GM12874 (cell line): ENCODE measurements at regions not wholly inside any gene's neighbourhood (a gene's known extent, or its start where the extent isn't known, plus 50 kb on each side); places are given as distances from the start of the nearest gene placed in this dataset.

ENCODE experiments used
- TF ChIP-seq, protein P1 (sequence below): IDR thresholded peaks from 2 replicates; pipeline ENCODE4 v1.5.1; 2011; ENCODE audit warnings: low read depth, mild to moderate bottlenecking, control low read depth, low read length, moderate library complexity; ENCODE audit not compliant: insufficient read depth

GRCh38 chr6:170199716-170200115 is 91.2 kb downstream of the DLL1 start:
- TF ChIP-seq, protein P1, sequence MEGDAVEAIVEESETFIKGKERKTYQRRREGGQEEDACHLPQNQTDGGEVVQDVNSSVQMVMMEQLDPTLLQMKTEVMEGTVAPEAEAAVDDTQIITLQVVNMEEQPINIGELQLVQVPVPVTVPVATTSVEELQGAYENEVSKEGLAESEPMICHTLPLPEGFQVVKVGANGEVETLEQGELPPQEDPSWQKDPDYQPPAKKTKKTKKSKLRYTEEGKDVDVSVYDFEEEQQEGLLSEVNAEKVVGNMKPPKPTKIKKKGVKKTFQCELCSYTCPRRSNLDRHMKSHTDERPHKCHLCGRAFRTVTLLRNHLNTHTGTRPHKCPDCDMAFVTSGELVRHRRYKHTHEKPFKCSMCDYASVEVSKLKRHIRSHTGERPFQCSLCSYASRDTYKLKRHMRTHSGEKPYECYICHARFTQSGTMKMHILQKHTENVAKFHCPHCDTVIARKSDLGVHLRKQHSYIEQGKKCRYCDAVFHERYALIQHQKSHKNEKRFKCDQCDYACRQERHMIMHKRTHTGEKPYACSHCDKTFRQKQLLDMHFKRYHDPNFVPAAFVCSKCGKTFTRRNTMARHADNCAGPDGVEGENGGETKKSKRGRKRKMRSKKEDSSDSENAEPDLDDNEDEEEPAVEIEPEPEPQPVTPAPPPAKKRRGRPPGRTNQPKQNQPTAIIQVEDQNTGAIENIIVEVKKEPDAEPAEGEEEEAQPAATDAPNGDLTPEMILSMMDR: no peak

DNA sequence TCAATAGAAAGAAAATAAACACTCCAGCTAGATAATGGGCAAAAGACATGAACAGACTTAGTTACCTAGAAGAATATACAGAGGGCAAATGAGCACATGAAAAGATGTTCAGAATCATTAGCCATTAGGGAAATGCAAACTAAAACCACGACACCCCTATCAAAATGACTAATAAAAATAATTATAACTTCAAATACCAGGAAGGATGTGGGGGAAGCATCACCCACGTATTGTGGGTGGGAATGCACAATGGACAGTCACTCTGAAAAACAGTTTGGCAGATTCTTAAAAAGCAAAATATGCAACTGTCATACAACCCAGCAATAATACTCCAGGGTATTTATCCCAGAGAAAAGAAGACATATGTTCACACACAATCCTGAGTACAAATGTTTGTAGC is 92.6 kb downstream of the DLL1 start:
- TF ChIP-seq, protein P1: no peak

DNA sequence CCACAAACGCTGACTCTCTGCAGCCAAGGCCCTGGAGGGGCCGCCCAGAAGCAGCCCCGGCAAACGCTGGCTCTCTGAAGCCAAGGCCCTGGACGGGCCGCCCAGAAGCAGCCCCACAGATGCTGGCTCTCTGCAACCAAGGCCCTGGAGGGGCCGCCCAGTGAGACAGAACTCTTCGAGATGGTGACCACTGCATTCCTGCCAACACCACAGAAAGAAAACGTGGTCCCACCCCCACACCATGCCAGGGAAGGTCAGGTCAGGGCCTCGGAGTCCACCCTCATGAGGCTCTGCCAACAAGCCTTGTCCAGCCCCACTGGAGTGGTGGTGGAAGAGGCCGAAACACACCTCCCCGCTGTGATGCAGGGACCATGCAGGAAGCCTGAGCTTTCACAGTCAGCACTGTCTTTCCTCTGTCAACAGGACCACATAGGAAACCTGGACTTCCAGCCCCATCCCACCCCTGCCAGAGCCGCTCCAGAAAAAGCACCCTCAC is 97.5 kb downstream of the DLL1 start:
- TF ChIP-seq, protein P1: no peak

DNA sequence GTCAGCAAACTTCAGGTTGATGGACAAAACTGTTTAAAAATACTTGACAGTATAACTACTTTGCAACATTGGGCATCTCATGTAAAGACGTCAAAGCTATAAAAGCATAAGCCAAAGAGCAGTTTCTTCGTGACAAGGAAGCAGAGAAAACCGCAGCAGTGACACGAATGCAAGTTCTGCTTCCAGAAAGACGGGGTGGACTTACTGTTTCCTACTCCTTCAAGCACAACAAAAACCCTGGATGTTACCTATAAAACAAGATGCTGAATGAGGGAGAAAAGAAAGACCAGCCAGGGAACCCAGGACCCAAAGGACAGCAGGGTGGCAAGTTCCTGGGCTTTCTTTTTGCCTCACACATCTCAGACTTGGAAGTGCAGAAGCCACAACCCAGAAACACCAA is 98.0 kb downstream of the DLL1 start:
- TF ChIP-seq, protein P1: no peak

DNA sequence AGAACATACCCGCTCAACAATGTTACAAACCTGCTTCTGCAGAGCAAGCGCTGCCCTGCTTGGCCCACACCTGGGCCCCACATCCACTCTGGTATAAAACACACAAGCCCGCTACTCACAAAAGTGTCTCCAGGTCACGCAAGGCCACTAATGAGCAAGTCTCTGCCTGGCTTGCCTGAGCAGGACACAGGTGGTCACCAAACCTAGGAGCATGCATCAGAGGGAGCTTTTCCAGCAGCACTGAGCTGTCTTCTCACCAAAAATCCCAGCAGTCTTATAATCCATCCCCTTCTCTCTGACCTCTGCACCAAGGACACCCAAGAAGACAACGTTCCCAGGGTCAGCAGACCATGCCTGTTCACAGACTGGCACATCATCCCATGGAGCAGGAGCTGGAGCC is 100.8 kb downstream of the DLL1 start:
- TF ChIP-seq, protein P1: no peak

DNA sequence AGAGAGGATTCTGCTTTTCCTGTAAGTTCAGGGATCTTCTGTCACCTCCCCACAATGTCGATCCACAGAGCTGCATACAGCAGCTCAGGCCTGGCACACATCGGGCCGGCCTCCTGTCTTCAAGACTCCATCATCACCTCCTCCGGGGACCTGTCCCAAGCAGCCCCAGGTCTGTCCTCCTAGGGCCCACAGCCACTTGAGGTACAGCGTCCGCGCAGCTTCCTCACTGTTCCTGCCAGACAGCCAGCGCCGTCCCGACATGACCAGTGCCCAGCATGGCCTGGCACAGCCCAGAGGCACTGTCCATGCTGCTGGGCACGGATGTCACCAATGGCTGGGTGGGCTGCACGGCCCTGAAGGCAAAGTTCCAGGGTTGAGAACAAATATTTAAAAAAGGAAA is 101.6 kb downstream of the DLL1 start:
- TF ChIP-seq, protein P1: no peak

- TF ChIP-seq, protein P1: no peak
Measured at GRCh38 chr6:170188571-170189001, 102.3 kb downstream of the DLL1 start.
